SK-N-SH (cell line): ENCODE measurements at regions not wholly inside any gene's neighbourhood (a gene's known extent, or its start where the extent isn't known, plus 50 kb on each side); places are given as distances from the start of the nearest gene placed in this dataset.

ENCODE experiments used
- CTCF ChIA-PET: fragments of 300-600, 350-600 bp; formaldehyde crosslinking; extraction: SDS; loops from one replicate; lab custom pipeline; 2021; lab: Yijun Ruan, JAX
- POLR2A ChIA-PET: fragments of 350-600 bp; sonication (Branson Sonifier 250); formaldehyde crosslinking; extraction: SDS; loops from one replicate; lab custom pipeline; 2020; ENCODE audit warnings: antibody characterized with exemption, inconsistent platforms; lab: Yijun Ruan, JAX
- DNase-seq: peaks from one replicate; pipeline ENCODE4 v3.0.0; 2012
- H2AFZ ChIP-seq: fragments of 200-600 bp; sonication (generic); 2 replicates; pipeline ENCODE4 v1.8.1; 2016; ENCODE audit warnings: antibody characterized with exemption, mild to moderate bottlenecking, low read depth
- H3F3A ChIP-seq: fragments of 200-600 bp; sonication (generic); replicated peaks from 2 replicates; pipeline ENCODE3; 2016; ENCODE audit warnings: antibody characterized with exemption, mild to moderate bottlenecking; ENCODE audit not compliant: insufficient read depth
- H3K27ac ChIP-seq, 2 experiments: fragments of 200-500 bp in 1 of 2; fragments of 200-600 bp in 1 of 2; sonication (Bioruptor generic) in 1 of 2; sonication (generic), shearing (Covaris generic) in 1 of 2; 2 replicates each; pipeline versions ENCODE4 v1.5.1 to v1.6.1; 2014 to 2016; ENCODE audit warnings: low read depth in 2 of 2, inconsistent platforms in 1 of 2, low read length in 1 of 2, mild to moderate bottlenecking in 1 of 2, mixed read lengths in 1 of 2
- H3K27me3 ChIP-seq: fragments of 200-600 bp; sonication (generic), shearing (Covaris generic); 2 replicates; pipeline ENCODE4 v1.6.1; 2016; ENCODE audit warnings: mixed run types; ENCODE audit not compliant: insufficient read depth
- H3K36me3 ChIP-seq, 2 experiments: fragments of 200-500 bp in 1 of 2; fragments of 200-600 bp in 1 of 2; sonication (Bioruptor generic) in 1 of 2; sonication (generic) in 1 of 2; replicated peaks in 1 of 2; 2 replicates each; pipeline versions ENCODE3 to v1.5.1; 2014 to 2016; ENCODE audit warnings: low read length in 1 of 2, mild to moderate bottlenecking in 1 of 2; ENCODE audit not compliant: insufficient read depth in 2 of 2, control insufficient read depth in 1 of 2
- H3K4me1 ChIP-seq, 2 experiments: fragments of 200-500 bp in 1 of 2; fragments of 200-600 bp in 1 of 2; sonication (Bioruptor generic) in 1 of 2; sonication (generic), shearing (Covaris generic) in 1 of 2; 2 replicates each; pipeline versions ENCODE4 v1.5.1 to v1.6.1; 2014 to 2016; ENCODE audit warnings: low read depth in 1 of 2, low read length in 1 of 2, mixed run types in 1 of 2; ENCODE audit not compliant: insufficient read depth in 2 of 2, control insufficient read depth in 1 of 2
- H3K4me2 ChIP-seq: fragments of 200-600 bp; sonication (generic), shearing (Covaris generic); 2 replicates; pipeline ENCODE4 v1.6.1; 2017; ENCODE audit warnings: mixed run types
- H3K4me3 ChIP-seq, 2 experiments: fragments of 200-500 bp in 1 of 2; fragments of 200-600 bp in 1 of 2; sonication (Bioruptor generic) in 1 of 2; sonication (generic), shearing (Covaris generic) in 1 of 2; 2 replicates each; pipeline versions ENCODE4 v1.5.1 to v1.8.1; 2014 to 2016; ENCODE audit warnings: low read depth in 2 of 2, inconsistent platforms in 1 of 2, low read length in 1 of 2, mild to moderate bottlenecking in 1 of 2, mixed read lengths in 1 of 2, moderate library complexity in 1 of 2
- H3K79me2 ChIP-seq: fragments of 200-600 bp; sonication (generic); 2 replicates; pipeline ENCODE4 v1.8.1; 2017; ENCODE audit warnings: mild to moderate bottlenecking; ENCODE audit not compliant: insufficient read depth
- H3K9ac ChIP-seq: fragments of 200-600 bp; sonication (generic); 2 replicates; pipeline ENCODE4 v1.6.1; 2017; ENCODE audit warnings: mixed run types
- H3K9me2 ChIP-seq: fragments of 200-600 bp; sonication (generic); 2 replicates; pipeline ENCODE4 v1.6.1; 2017; ENCODE audit warnings: mixed run types
- H3K9me3 ChIP-seq: fragments of 200-600 bp; sonication (generic); 2 replicates; pipeline ENCODE4 v1.6.1; 2017; ENCODE audit warnings: mixed run types, mild to moderate bottlenecking, moderate library complexity
- H4K20me1 ChIP-seq: fragments of 200-600 bp; sonication (generic); 2 replicates; pipeline ENCODE4 v1.6.1; 2017; ENCODE audit warnings: mild to moderate bottlenecking, mixed run types; ENCODE audit not compliant: insufficient read depth
- CHD2 ChIP-seq: fragments of 150-350 bp; IDR thresholded peaks from 2 replicates; pipeline ENCODE4 v1.6.1; 2018; ENCODE audit warnings: low read length; ENCODE audit not compliant: partially characterized antibody
- ELF1 ChIP-seq: IDR thresholded peaks from 2 replicates; pipeline ENCODE4 v1.4.0; 2012
- EP300 ChIP-seq, 2 experiments: IDR thresholded peaks; 2 replicates each; pipeline versions ENCODE4 v1.4.0 to v1.6.1; 2012; ENCODE audit warnings: borderline replicate concordance in 1 of 2, low read depth in 1 of 2, low read length in 1 of 2
- FOSL2 ChIP-seq: IDR thresholded peaks from 2 replicates; pipeline ENCODE4 v1.4.0; 2012; ENCODE audit warnings: low read depth, mild to moderate bottlenecking, moderate library complexity, borderline replicate concordance
- FOXM1 ChIP-seq: IDR thresholded peaks from 2 replicates; pipeline ENCODE4 v1.4.0; 2012; ENCODE audit warnings: low read depth, mild to moderate bottlenecking
- GABPA ChIP-seq: IDR thresholded peaks from 2 replicates; pipeline ENCODE4 v1.4.0; 2012; ENCODE audit warnings: low read depth, mild to moderate bottlenecking
- GATA2 ChIP-seq: sonication (generic); formaldehyde crosslinking; IDR thresholded peaks from 2 replicates; pipeline ENCODE4 v1.5.0; 2020; ENCODE audit warnings: mild to moderate bottlenecking, missing genetic modification reagents
- JUND ChIP-seq: IDR thresholded peaks from 2 replicates; pipeline ENCODE4 v1.4.0; 2012
- MAX ChIP-seq: IDR thresholded peaks from 2 replicates; pipeline ENCODE4 v1.4.0; 2012; ENCODE audit warnings: low read depth
- MEF2A ChIP-seq: IDR thresholded peaks from 2 replicates; pipeline ENCODE4 v1.4.0; 2012; ENCODE audit warnings: low read depth, borderline replicate concordance
- NFIC ChIP-seq: IDR thresholded peaks from 2 replicates; pipeline ENCODE4 v1.4.0; 2012; ENCODE audit warnings: borderline replicate concordance
- NRF1 ChIP-seq: IDR thresholded peaks from 2 replicates; pipeline ENCODE4 v1.6.1; 2012; ENCODE audit warnings: low read depth, mild to moderate bottlenecking, low read length
- PBX3 ChIP-seq: IDR thresholded peaks from 2 replicates; pipeline ENCODE4; 2012
- POLR2AphosphoS5 ChIP-seq: IDR thresholded peaks from 2 replicates; pipeline ENCODE4 v1.6.1; 2012; ENCODE audit warnings: low read depth, low read length
- RAD21 ChIP-seq: IDR thresholded peaks from 2 replicates; pipeline ENCODE4 v1.6.1; 2012; ENCODE audit warnings: mild to moderate bottlenecking, low read length
- REST ChIP-seq: IDR thresholded peaks from 2 replicates; pipeline ENCODE4 v1.6.1; 2012; ENCODE audit warnings: mild to moderate bottlenecking, low read depth, low read length, moderate library complexity
- RXRA ChIP-seq: IDR thresholded peaks from 2 replicates; pipeline ENCODE4 v1.4.0; 2012; ENCODE audit warnings: low read depth, mild to moderate bottlenecking, borderline replicate concordance
- SMC3 ChIP-seq: IDR thresholded peaks from 2 replicates; pipeline ENCODE4 v1.6.1; 2012; ENCODE audit warnings: low read depth, low read length, improper control_type of control experiment
- TAF1 ChIP-seq: IDR thresholded peaks from 2 replicates; pipeline ENCODE4 v1.6.1; 2012; ENCODE audit warnings: low read depth, mild to moderate bottlenecking, low read length, moderate library complexity, borderline replicate concordance
- TCF12 ChIP-seq: IDR thresholded peaks from 2 replicates; pipeline ENCODE4 v1.4.0; 2012
- TEAD4 ChIP-seq: IDR thresholded peaks from 2 replicates; pipeline ENCODE4 v1.4.0; 2012; ENCODE audit warnings: mild to moderate bottlenecking, borderline replicate concordance; ENCODE audit not compliant: insufficient read depth
- WGBS: methylation state at CpG from one replicate; pipeline ENCODE4 v1.1.6; 2017; ENCODE audit warnings: low lambda C conversion rate; 5-methylcytosine and 5-hydroxymethylcytosine counted together

GRCh38 chr2:18301421-18302139 is 258.9 kb downstream of the RDH14 start:
- H3K9me3 ChIP-seq, result no peaks in the 10 kb centered on the region
- ChIA-PET CTCF (interaction anchor here (1.4 kb wide), 1 partner anchor 10 kb away, joined by 4 read pairs; no protein-coding TSS in a partner anchor), POLR2A (no interaction called here)
- no peak overlapping the region for H2AFZ ChIP-seq
- H4K20me1 ChIP-seq, result no peaks in the 10 kb centered on the region
- TF ChIP-seq FOSL2, result no peak
- no peak for TF ChIP-seq RAD21
- no peak for TF ChIP-seq FOXM1
- TF ChIP-seq ELF1, result no peak
- no peaks in the 10 kb centered on the region for H3K9me2 ChIP-seq
- peaks cover 15% of the 10 kb centered on the region for H3F3A ChIP-seq
- no peaks in the 10 kb centered on the region for H3K79me2 ChIP-seq
- H3K4me3 ChIP-seq, result no peak overlapping the region
- H3K36me3 ChIP-seq, result no peaks in the 10 kb centered on the region
- no peak overlapping the region for H3K9ac ChIP-seq
- H3K27ac ChIP-seq, result no peak overlapping the region
- no peak overlapping the region for H3K4me2 ChIP-seq
- DNase-seq, result no peak
- no peaks in the 10 kb centered on the region for H3K27me3 ChIP-seq
- H3K4me1 ChIP-seq, result peaks cover 0 to 34% of the 10 kb centered on the region in 2 experiments; a peak in 2 of 4 replicates
- 41% methylated on average over 2 of the region's 2 CpGs for WGBS

GRCh38 chr2:18299423-18300212 is 260.8 kb downstream of the RDH14 start:
- H3K36me3 ChIP-seq, result no peaks in the 10 kb centered on the region
- H3K27me3 ChIP-seq, result no peaks in the 10 kb centered on the region
- H3K79me2 ChIP-seq, result no peaks in the 10 kb centered on the region
- CTCF ChIA-PET, result interaction anchor here (1.4 kb wide), 1 partner anchor 8 kb away, joined by 4 read pairs; no protein-coding TSS in a partner anchor
- H3K4me1 ChIP-seq, result peaks cover 0 to 30% of the 10 kb centered on the region in 2 experiments; a peak in 2 of 4 replicates
- TF ChIP-seq TAF1 (no peak), CHD2 (no peak), NRF1 (no peak), RXRA (peak; percentile 93), TCF12 (peak; percentile 76), TEAD4 (peak; percentile 95), POLR2AphosphoS5 (peak; percentile 47; the same call in 1 of the 2 replicates), SMC3 (no peak), FOSL2 (peak; percentile 64; the same call in 1 of the 2 replicates), MEF2A (peak; percentile 5; the same call in 1 of the 2 replicates), MAX (no peak), GABPA (no peak), REST (no peak), EP300 (IDR thresholded peaks at IDR 0.05; ENCODE audit: borderline replicate concordance in 1 of 2, low read depth in 1 of 2, low read length in 1 of 2) (peak in 1 of 2 experiments; percentile 53; a peak in 1 of 4 replicates), JUND (peak; percentile 74), NFIC (peak; percentile 5; the same call in 1 of the 2 replicates), PBX3 (peak; percentile 56), RAD21 (no peak), GATA2 (CRISPR knock-in tag) (no peak)
- no peaks in the 10 kb centered on the region for H3K9me3 ChIP-seq
- H3K9me2 ChIP-seq, result no peaks in the 10 kb centered on the region
- H3K9ac ChIP-seq, result no peak overlapping the region
- peaks cover 15% of the 10 kb centered on the region for H3F3A ChIP-seq
- peak overlapping the region in 1 of 2 experiments; percentile 13; a peak in 1 of 4 replicates for H3K4me3 ChIP-seq
- H4K20me1 ChIP-seq, result no peaks in the 10 kb centered on the region
- WGBS, result 17% methylated on average over 9 of the region's 9 CpGs
- POLR2A ChIA-PET, result no interaction called here
- peak overlapping the region; percentile 37 to 43; a peak in 3 of 4 replicates for H3K27ac ChIP-seq
- H3K4me2 ChIP-seq, result peak overlapping the region; percentile 54
- no peak for DNase-seq
- H2AFZ ChIP-seq, result peak overlapping the region; percentile 5; the same call in 1 of the 2 replicates
